ENCODE measurements at regions not wholly inside any gene's neighbourhood (a gene's known extent, or its start where the extent isn't known, plus 50 kb on each side); places are given as distances from the start of the nearest gene placed in this dataset.

- no peaks in the 10 kb centered on the region for H3K27me3 ChIP-seq (replicated peaks; ENCODE audit: insufficient read depth, low read length)
Observed at GRCh38 chr3:173275740-173276139, 121.8 kb upstream of the NLGN1 start.

GRCh38 chr3:173273838-173274237 is 123.7 kb upstream of the NLGN1 start:
- Histone ChIP-seq H3K4me1 (ENCODE audit: low read length) (no peaks in the 10 kb centered on the region), H3K27ac (ENCODE audit: low read length) (no peak overlapping the region), H3F3A (ENCODE audit: insufficient read depth, low read length) (no peaks in the 10 kb centered on the region), H2AFZ (ENCODE audit: low read length) (no peak overlapping the region), H3K79me2 (ENCODE audit: low read length) (no peaks in the 10 kb centered on the region), H4K20me1 (ENCODE audit: insufficient read depth, low read length) (no peaks in the 10 kb centered on the region), H3K9me3 (replicated peaks; ENCODE audit: insufficient read depth, low read length) (no peaks in the 10 kb centered on the region), H3K9ac (ENCODE audit: low read length) (no peak overlapping the region), H3K9me2 (replicated peaks; ENCODE audit: insufficient read depth, low read length) (no peaks in the 10 kb centered on the region), H3K27me3 (replicated peaks; ENCODE audit: insufficient read depth, low read length) (no peaks in the 10 kb centered on the region), H3K4me2 (ENCODE audit: low read depth, low read length) (no peak overlapping the region), H3K4me3 (ENCODE audit: low read length) (no peak overlapping the region), H3K36me3 (replicated peaks; ENCODE audit: insufficient read depth, low read length) (no peaks in the 10 kb centered on the region)
- no peak for DNase-seq
- no peak for TF ChIP-seq EZH2 (optimal IDR thresholded peaks at IDR 0.05; ENCODE audit: low read depth, low read length)
- no peak for TF ChIP-seq EZH2phosphoT487 (IDR thresholded peaks at IDR 0.05; ENCODE audit: low read length)
- TF ChIP-seq CTCF (IDR thresholded peaks at IDR 0.05; ENCODE audit: low read length) = no peak

More at GRCh38 chr3:173275740-173276139, 121.8 kb upstream of the NLGN1 start:
- Histone ChIP-seq H2AFZ (ENCODE audit: low read length) (no peak overlapping the region), H4K20me1 (ENCODE audit: insufficient read depth, low read length) (no peaks in the 10 kb centered on the region), H3K9me3 (replicated peaks; ENCODE audit: insufficient read depth, low read length) (no peaks in the 10 kb centered on the region), H3K4me2 (ENCODE audit: low read depth, low read length) (no peak overlapping the region), H3K79me2 (ENCODE audit: low read length) (no peaks in the 10 kb centered on the region), H3K27ac (ENCODE audit: low read length) (no peak overlapping the region), H3F3A (ENCODE audit: insufficient read depth, low read length) (no peaks in the 10 kb centered on the region), H3K9ac (ENCODE audit: low read length) (no peak overlapping the region), H3K9me2 (replicated peaks; ENCODE audit: insufficient read depth, low read length) (no peaks in the 10 kb centered on the region), H3K4me1 (ENCODE audit: low read length) (no peaks in the 10 kb centered on the region), H3K4me3 (ENCODE audit: low read length) (no peak overlapping the region), H3K36me3 (replicated peaks; ENCODE audit: insufficient read depth, low read length) (no peaks in the 10 kb centered on the region)
- TF ChIP-seq CTCF (IDR thresholded peaks at IDR 0.05; ENCODE audit: low read length) (peak; percentile 21), EZH2phosphoT487 (IDR thresholded peaks at IDR 0.05; ENCODE audit: low read length) (no peak)
- DNase-seq = no peak

GRCh38 chr3:173268781-173269180 is 127.7 kb upstream of the SPATA16 start:
- Histone ChIP-seq H3K27ac (ENCODE audit: low read length) (no peak overlapping the region), H3K27me3 (replicated peaks; ENCODE audit: insufficient read depth, low read length) (no peaks in the 10 kb centered on the region), H3F3A (ENCODE audit: insufficient read depth, low read length) (no peaks in the 10 kb centered on the region), H4K20me1 (ENCODE audit: insufficient read depth, low read length) (no peaks in the 10 kb centered on the region), H3K4me3 (ENCODE audit: low read length) (no peak overlapping the region), H3K9ac (ENCODE audit: low read length) (no peak overlapping the region), H3K9me3 (replicated peaks; ENCODE audit: insufficient read depth, low read length) (no peaks in the 10 kb centered on the region), H3K79me2 (ENCODE audit: low read length) (no peaks in the 10 kb centered on the region), H2AFZ (ENCODE audit: low read length) (no peak overlapping the region), H3K4me2 (ENCODE audit: low read depth, low read length) (no peak overlapping the region), H3K36me3 (replicated peaks; ENCODE audit: insufficient read depth, low read length) (no peaks in the 10 kb centered on the region), H3K9me2 (replicated peaks; ENCODE audit: insufficient read depth, low read length) (no peaks in the 10 kb centered on the region), H3K4me1 (ENCODE audit: low read length) (no peaks in the 10 kb centered on the region)
- no peak for TF ChIP-seq EZH2phosphoT487 (IDR thresholded peaks at IDR 0.05; ENCODE audit: low read length)
- TF ChIP-seq EZH2 (optimal IDR thresholded peaks at IDR 0.05; ENCODE audit: low read depth, low read length) = no peak
- TF ChIP-seq CTCF (IDR thresholded peaks at IDR 0.05; ENCODE audit: low read length) = no peak
- DNase-seq = no peak
